GM18870 (cell line): ENCODE measurements at regions not wholly inside any gene's neighbourhood (a gene's known extent, or its start where the extent isn't known, plus 50 kb on each side); places are given as distances from the start of the nearest gene placed in this dataset.

Experiments
- ATAC-seq: cut with Tn5 transposase; IDR thresholded peaks from one replicate; pipeline ENCODE4 v1.9.1; 2021; ENCODE audit warnings: moderate library complexity; ENCODE audit not compliant: unreplicated experiment

GRCh38 chr5:52710310-52710971 lies 77.3 kb upstream of the ITGA1 start:
- ATAC-seq, result peak; percentile 68

GRCh38 chr5:52710972-52711596 lies 76.6 kb upstream of the ITGA1 start:
- ATAC-seq, result no peak

- no peak for ATAC-seq
These were observed 75.4 kb upstream of the ITGA1 start for GRCh38 chr5:52712354-52712753.

GRCh38 chr5:52725065-52725746 lies 62.5 kb upstream of the ITGA1 start:
- peak; percentile 87 for ATAC-seq

GRCh38 chr5:52725808-52726207 lies 61.9 kb upstream of the ITGA1 start:
- no peak for ATAC-seq

GRCh38 chr5:52727020-52727419 lies 60.7 kb upstream of the ITGA1 start:
- no peak for ATAC-seq

GRCh38 chr5:52727576-52727975 lies 60.1 kb upstream of the ITGA1 start:
- ATAC-seq, result no peak

- ATAC-seq, result no peak
These were observed 59.5 kb upstream of the ITGA1 start for GRCh38 chr5:52728224-52728623.

- ATAC-seq, result no peak
These were observed 59.0 kb upstream of the ITGA1 start for GRCh38 chr5:52728686-52729085.

GRCh38 chr5:52731274-52732027 lies 56.3 kb upstream of the ITGA1 start:
- no peak for ATAC-seq

GRCh38 chr5:52734557-52734956 lies 53.2 kb upstream of the ITGA1 start:
- no peak for ATAC-seq

- no peak for ATAC-seq
These were observed 52.6 kb upstream of the ITGA1 start for GRCh38 chr5:52735139-52735538.
